GM12873 (cell line): ENCODE measurements at regions not wholly inside any gene's neighbourhood (a gene's known extent, or its start where the extent isn't known, plus 50 kb on each side); places are given as distances from the start of the nearest gene placed in this dataset.

Source experiments
- TF ChIP-seq, protein P1 (sequence below): IDR thresholded peaks from 2 replicates; pipeline ENCODE4 v1.5.1; 2012; ENCODE audit warnings: low read depth, mild to moderate bottlenecking, moderate library complexity, low read length, control low read depth; ENCODE audit not compliant: insufficient read depth; ENCODE audit errors: missing control alignments

DNA sequence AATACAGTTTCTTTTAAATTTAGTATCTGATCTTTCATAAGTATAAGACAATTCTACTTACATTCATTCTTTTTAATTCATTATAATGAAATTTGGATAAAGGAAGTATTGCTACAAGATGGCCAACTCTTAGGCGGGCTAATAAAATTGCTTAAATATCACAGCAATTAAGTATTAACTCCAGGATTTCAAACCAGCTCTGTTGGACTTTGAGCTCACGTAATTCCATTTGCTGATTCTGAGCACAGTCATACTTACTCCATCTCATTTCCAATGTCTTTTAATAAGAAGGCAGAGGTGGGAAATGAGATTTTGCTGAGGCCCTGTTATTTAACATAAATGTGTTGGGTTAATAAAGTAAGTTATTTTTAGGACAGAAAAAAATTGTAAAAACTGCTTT, 748.1 kb downstream of the KCNA4 start:
- TF ChIP-seq, protein P1, sequence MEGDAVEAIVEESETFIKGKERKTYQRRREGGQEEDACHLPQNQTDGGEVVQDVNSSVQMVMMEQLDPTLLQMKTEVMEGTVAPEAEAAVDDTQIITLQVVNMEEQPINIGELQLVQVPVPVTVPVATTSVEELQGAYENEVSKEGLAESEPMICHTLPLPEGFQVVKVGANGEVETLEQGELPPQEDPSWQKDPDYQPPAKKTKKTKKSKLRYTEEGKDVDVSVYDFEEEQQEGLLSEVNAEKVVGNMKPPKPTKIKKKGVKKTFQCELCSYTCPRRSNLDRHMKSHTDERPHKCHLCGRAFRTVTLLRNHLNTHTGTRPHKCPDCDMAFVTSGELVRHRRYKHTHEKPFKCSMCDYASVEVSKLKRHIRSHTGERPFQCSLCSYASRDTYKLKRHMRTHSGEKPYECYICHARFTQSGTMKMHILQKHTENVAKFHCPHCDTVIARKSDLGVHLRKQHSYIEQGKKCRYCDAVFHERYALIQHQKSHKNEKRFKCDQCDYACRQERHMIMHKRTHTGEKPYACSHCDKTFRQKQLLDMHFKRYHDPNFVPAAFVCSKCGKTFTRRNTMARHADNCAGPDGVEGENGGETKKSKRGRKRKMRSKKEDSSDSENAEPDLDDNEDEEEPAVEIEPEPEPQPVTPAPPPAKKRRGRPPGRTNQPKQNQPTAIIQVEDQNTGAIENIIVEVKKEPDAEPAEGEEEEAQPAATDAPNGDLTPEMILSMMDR: no peak

DNA sequence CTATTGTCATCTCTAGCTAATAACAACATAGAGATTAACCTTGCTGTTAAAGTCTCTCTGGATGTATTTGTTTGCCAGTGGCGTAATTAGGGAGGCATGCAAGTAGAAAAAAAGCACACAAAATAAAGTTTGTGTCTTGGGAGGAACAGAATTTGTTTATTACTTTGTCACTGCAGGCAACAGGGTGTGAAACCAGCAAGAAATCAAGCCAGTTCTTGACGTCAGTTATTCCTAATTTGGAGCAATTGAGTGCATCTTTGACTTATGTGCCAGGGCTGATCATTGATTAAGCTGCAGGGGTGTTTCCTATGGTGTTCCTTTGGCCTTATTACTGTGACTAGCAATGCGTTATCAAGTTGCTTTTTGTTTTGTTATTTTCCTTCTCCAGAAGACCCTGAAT, 751.0 kb downstream of the KCNA4 start:
- TF ChIP-seq, protein P1: no peak

DNA sequence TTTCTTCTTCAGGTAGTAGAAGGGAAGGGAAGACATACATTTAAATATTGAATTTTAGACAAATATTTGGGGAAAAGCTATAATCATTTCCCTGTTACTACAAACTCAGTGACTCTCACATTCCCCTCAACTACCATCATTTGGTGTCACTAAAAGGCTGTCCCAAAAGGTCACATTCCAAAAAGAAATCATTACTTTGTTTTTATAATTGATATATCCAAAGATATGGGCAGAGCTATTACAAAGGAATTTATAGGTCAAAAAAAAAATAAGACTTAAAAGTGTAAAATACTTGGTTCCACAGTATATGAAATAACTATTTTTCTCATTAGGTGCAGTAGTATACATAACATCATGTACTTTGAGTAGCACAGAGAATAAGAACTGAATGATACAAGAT, 751.4 kb downstream of the KCNA4 start:
- TF ChIP-seq, protein P1: no peak

DNA sequence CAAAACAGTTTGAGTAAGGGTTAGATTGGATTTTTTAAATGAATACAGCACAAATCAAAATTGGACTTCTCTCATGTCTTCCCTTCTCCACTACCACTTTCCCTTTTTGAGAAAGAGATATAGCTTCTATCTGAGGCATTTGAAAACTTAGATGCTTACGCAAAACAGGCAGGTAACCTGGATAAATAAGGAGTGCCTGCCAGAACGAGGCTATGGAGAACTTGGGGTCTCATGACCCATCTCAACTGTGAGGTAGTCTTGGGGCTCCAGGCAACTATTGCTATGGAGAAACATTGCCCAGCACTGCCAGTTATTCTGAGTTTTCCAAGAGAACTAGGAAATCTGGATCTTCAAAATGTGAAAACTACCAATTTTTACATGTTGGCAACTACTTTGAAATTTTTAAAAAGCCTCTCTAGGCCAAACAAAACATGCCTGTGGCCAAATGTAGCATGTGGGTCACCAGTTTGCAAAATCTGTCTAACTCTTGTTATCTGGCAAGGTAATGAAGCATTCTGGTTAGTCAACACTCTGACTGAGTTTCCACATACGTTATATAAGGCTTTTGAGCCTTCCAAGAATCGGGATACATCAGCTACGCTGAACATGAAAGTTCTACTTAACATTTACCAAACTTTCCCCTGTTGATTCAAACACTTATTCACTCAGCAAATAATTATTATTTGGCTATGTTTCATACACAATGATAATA, 752.7 kb downstream of the KCNA4 start:
- TF ChIP-seq, protein P1: no peak

DNA sequence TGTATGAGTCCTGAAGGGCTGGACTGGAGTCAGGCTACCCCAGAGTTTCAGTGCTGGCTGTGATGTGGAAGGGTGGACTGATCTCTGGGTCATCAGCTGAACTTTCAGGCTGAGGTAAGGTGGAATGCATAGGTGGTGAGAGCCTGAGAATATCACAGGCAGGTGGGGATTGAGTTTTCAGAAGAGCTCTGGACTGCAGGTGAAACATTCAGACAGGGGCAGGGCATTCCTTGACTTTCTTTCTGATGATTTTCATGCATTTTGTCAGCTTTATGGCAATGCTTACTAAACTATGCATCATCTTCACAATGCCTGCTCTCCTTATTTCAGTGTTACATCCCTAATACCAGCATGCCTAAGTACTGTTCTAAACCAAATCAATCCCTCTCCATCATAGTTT, 755.0 kb downstream of the KCNA4 start:
- TF ChIP-seq, protein P1: no peak

DNA sequence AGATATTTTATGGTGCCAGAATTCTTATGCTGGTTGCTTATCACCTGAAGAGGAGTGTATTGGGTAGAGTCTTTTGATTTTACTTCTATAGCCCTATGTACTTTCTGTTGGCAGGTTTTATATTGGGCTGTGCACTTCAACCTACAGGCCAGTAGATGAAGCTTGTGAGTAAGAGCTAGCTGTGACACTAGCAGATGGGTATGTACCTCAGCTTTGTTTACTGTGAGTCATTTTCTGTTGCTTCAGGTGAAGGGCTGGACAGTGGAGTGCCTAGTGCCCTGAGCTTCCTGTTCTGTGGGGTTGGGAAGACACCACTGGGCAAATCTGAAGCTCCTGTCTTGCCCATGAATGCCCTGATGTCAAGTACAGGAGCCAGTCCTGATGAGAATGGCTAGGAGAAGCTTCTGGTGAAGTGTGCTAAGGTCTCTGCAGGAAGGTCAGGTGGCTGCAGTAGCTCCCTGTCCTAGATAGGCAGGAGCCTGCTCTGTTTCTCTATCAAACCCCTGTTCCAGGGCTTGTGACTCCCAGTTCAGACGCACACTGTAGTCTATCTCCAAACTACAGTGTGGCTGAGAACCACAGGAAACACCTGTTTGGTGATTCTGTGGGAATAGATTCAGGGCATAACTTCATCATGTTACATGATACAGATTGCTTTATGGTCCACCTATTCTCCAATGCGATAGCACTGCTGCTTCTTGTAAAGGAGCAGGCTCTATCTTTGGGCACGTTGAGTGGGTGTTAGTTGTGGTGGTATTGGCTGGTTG, 755.7 kb downstream of the KCNA4 start:
- TF ChIP-seq, protein P1: no peak

DNA sequence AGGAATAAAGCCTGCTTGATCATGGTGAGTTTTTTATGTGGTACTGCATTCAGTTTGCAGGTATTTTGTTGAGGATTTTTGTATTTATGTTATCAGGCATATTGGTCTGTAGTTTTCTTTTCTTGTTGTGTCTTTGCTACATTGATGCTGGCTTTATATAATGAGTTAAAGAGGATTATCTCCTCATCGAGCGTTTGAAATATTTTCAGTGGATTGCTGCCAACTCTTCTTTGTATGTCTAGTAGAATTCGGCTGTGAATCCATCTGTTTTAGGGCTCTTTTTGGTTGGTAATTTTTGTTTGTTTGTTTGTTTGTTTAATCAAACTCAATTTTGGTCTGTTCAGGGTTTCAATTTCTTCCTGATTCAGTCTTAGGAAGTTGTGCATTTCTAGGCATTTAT, 758.4 kb downstream of the KCNA4 start:
- TF ChIP-seq, protein P1: no peak
